ENCODE measurements at regions not wholly inside any gene's neighbourhood (a gene's known extent, or its start where the extent isn't known, plus 50 kb on each side); places are given as distances from the start of the nearest gene placed in this dataset.

GRCh38 chr6:132081338-132081737 is 130.2 kb upstream of the CCN2 start:
- DNase-seq (ENCODE audit: low spot score) (no peak), ATAC-seq (no peak)
- H3K4me3 Mint-ChIP-seq, result no peak overlapping the region
- peaks cover 3% of the 10 kb centered on the region; the same call in 1 of the 2 replicates for H3K9me3 Mint-ChIP-seq
- ChIA-PET POLR2A (no interaction called here), CTCF (no interaction called here)
- H3K27me3 Mint-ChIP-seq (ENCODE audit: low read depth), result no peaks in the 10 kb centered on the region
- H3K27ac Mint-ChIP-seq, result no peak overlapping the region
- no peak for TF ChIP-seq TEAD1 (CRISPR knock-in tag; IDR thresholded peaks at IDR 0.05)
- no peak for TF ChIP-seq ATF6 (CRISPR knock-in tag; IDR thresholded peaks at IDR 0.05)
- no peak for TF ChIP-seq MYBL2 (CRISPR knock-in tag; IDR thresholded peaks at IDR 0.05)
- TF ChIP-seq SMAD4 (CRISPR knock-in tag; IDR thresholded peaks at IDR 0.05), result no peak
- no peak for TF ChIP-seq E2F4 (CRISPR knock-in tag; IDR thresholded peaks at IDR 0.05; ENCODE audit: borderline replicate concordance, low read depth)
- TF ChIP-seq ELF4 (CRISPR knock-in tag; IDR thresholded peaks at IDR 0.05; ENCODE audit: low read depth), result no peak
- TF ChIP-seq, protein P1, sequence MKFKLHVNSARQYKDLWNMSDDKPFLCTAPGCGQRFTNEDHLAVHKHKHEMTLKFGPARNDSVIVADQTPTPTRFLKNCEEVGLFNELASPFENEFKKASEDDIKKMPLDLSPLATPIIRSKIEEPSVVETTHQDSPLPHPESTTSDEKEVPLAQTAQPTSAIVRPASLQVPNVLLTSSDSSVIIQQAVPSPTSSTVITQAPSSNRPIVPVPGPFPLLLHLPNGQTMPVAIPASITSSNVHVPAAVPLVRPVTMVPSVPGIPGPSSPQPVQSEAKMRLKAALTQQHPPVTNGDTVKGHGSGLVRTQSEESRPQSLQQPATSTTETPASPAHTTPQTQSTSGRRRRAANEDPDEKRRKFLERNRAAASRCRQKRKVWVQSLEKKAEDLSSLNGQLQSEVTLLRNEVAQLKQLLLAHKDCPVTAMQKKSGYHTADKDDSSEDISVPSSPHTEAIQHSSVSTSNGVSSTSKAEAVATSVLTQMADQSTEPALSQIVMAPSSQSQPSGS (CRISPR knock-in tag; IDR thresholded peaks at IDR 0.05; ENCODE audit: borderline replicate concordance, low read depth), result no peak
- TF ChIP-seq, protein P2, sequence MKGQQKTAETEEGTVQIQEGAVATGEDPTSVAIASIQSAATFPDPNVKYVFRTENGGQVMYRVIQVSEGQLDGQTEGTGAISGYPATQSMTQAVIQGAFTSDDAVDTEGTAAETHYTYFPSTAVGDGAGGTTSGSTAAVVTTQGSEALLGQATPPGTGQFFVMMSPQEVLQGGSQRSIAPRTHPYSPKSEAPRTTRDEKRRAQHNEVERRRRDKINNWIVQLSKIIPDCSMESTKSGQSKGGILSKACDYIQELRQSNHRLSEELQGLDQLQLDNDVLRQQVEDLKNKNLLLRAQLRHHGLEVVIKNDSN (CRISPR knock-in tag; IDR thresholded peaks at IDR 0.05), result no peak
- TF ChIP-seq ZNF263 (CRISPR knock-in tag; IDR thresholded peaks at IDR 0.05; ENCODE audit: low read depth), result no peak
- TF ChIP-seq RELA (CRISPR knock-in tag; IDR thresholded peaks at IDR 0.05; ENCODE audit: borderline replicate concordance), result no peak
- TF ChIP-seq STAT6 (CRISPR knock-in tag; conservative IDR thresholded peaks at IDR 0.05; ENCODE audit: low read depth), result no peak
- no peak for TF ChIP-seq ZMAT4 (CRISPR knock-in tag; IDR thresholded peaks at IDR 0.05)
- TF ChIP-seq AFF4 (CRISPR knock-in tag; IDR thresholded peaks at IDR 0.05; ENCODE audit: borderline replicate concordance), result no peak
- no peak for TF ChIP-seq NR3C1 (CRISPR knock-in tag; conservative IDR thresholded peaks at IDR 0.05; ENCODE audit: low read depth)
- H3K36me3 Mint-ChIP-seq, result no peaks in the 10 kb centered on the region
- peaks cover 13% of the 10 kb centered on the region for H3K4me1 Mint-ChIP-seq
